ENCODE measurements at regions not wholly inside any gene's neighbourhood (a gene's known extent, or its start where the extent isn't known, plus 50 kb on each side); places are given as distances from the start of the nearest gene placed in this dataset.

- ChIA-PET POLR2A (no interaction called here), CTCF (no interaction called here)
- intact Hi-C loops (cut with micrococcal nuclease) = no loop called here
- Mint-ChIP-seq H3K36me3 (ENCODE audit: low read depth) (no peaks in the 10 kb centered on the region), H3K4me1 (no peaks in the 10 kb centered on the region), H3K9me3 (no peaks in the 10 kb centered on the region), H3K27me3 (no peaks in the 10 kb centered on the region), H3K4me3 (no peak overlapping the region), H3K27ac (no peak overlapping the region)
- DNase-seq = no peak
- no peak for ATAC-seq (ENCODE audit: low read depth)
- TF ChIP-seq CTCF (IDR thresholded peaks at IDR 0.05) = no peak
Observed at GRCh38 chr20:11192106-11192505, 518.3 kb upstream of the JAG1 start.

- Mint-ChIP-seq H3K27ac (no peak overlapping the region), H3K4me1 (no peaks in the 10 kb centered on the region), H3K9me3 (no peaks in the 10 kb centered on the region), H3K27me3 (no peaks in the 10 kb centered on the region), H3K4me3 (no peak overlapping the region), H3K36me3 (ENCODE audit: low read depth) (no peaks in the 10 kb centered on the region)
- TF ChIP-seq CTCF (IDR thresholded peaks at IDR 0.05) = no peak
- DNase-seq (no peak), ATAC-seq (ENCODE audit: low read depth) (no peak)
- intact Hi-C loops (cut with micrococcal nuclease) = no loop called here
- ChIA-PET POLR2A (no interaction called here), CTCF (no interaction called here)
Observed at GRCh38 chr20:11193241-11193640, 519.4 kb upstream of the JAG1 start.

- no peak for ATAC-seq (ENCODE audit: low read depth)
- no peak overlapping the region for H3K4me3 Mint-ChIP-seq
- H3K9me3 Mint-ChIP-seq = no peaks in the 10 kb centered on the region
- intact Hi-C loops (cut with micrococcal nuclease) = no loop called here
- CTCF ChIA-PET = no interaction called here
- no peak for DNase-seq
- H3K36me3 Mint-ChIP-seq (ENCODE audit: low read depth) = no peaks in the 10 kb centered on the region
- no peaks in the 10 kb centered on the region for H3K4me1 Mint-ChIP-seq
- POLR2A ChIA-PET = no interaction called here
- no peak for TF ChIP-seq CTCF (IDR thresholded peaks at IDR 0.05)
- no peak overlapping the region for H3K27ac Mint-ChIP-seq
- H3K27me3 Mint-ChIP-seq = no peaks in the 10 kb centered on the region
Observed at GRCh38 chr20:11195169-11195568, 521.4 kb upstream of the JAG1 start.

GRCh38 chr20:11195899-11196558 lies 522.2 kb upstream of the JAG1 start:
- Mint-ChIP-seq H3K9me3 (no peaks in the 10 kb centered on the region), H3K36me3 (ENCODE audit: low read depth) (no peaks in the 10 kb centered on the region), H3K27ac (no peak overlapping the region), H3K27me3 (no peaks in the 10 kb centered on the region), H3K4me3 (no peak overlapping the region), H3K4me1 (no peaks in the 10 kb centered on the region)
- DNase-seq = no peak
- CTCF ChIA-PET = no interaction called here
- POLR2A ChIA-PET = no interaction called here
- intact Hi-C loops (cut with micrococcal nuclease) = no loop called here
- no peak for ATAC-seq (ENCODE audit: low read depth)
- no peak for TF ChIP-seq CTCF (IDR thresholded peaks at IDR 0.05)

GRCh38 chr20:11197851-11198250 lies 524.1 kb upstream of the JAG1 start:
- TF ChIP-seq CTCF (IDR thresholded peaks at IDR 0.05) = no peak
- intact Hi-C loops (cut with micrococcal nuclease) = no loop called here
- ChIA-PET CTCF (no interaction called here), POLR2A (no interaction called here)
- Mint-ChIP-seq H3K27me3 (no peaks in the 10 kb centered on the region), H3K4me1 (no peaks in the 10 kb centered on the region), H3K4me3 (no peak overlapping the region), H3K36me3 (ENCODE audit: low read depth) (no peaks in the 10 kb centered on the region), H3K27ac (no peak overlapping the region), H3K9me3 (no peaks in the 10 kb centered on the region)
- ATAC-seq (ENCODE audit: low read depth) = no peak
- no peak for DNase-seq

Data from activated B cell treated with CpG ODN at 0.5 μM for 24 hours (primary cell).